ENCODE measurements at regions not wholly inside any gene's neighbourhood (a gene's known extent, or its start where the extent isn't known, plus 50 kb on each side); places are given as distances from the start of the nearest gene placed in this dataset.

- TF ChIP-seq ZNF462 (CRISPR knock-in tag; IDR thresholded peaks at IDR 0.05) (no peak), JUNB (IDR thresholded peaks at IDR 0.05; ENCODE audit: unreplicated experiment) (no peak), CREB1 (CRISPR knock-in tag; IDR thresholded peaks at IDR 0.05; ENCODE audit: low read depth) (no peak), EZH2phosphoT487 (IDR thresholded peaks at IDR 0.05; ENCODE audit: unreplicated experiment) (no peak), POLR2AphosphoS5 (IDR thresholded peaks at IDR 0.05; ENCODE audit: low read depth) (no peak), ZNF114 (CRISPR knock-in tag; IDR thresholded peaks at IDR 0.05) (no peak), EZH2 (IDR thresholded peaks at IDR 0.05; ENCODE audit: low read depth, unreplicated experiment) (no peak), CTCF (conservative IDR thresholded peaks at IDR 0.05; ENCODE audit: low read depth in 2 of 2) (no peak)
Measured at GRCh38 chr11:109794501-109794900, 298.7 kb upstream of the ZC3H12C start (continued).

GRCh38 chr11:109795234-109795633 is 298.0 kb upstream of the ZC3H12C start:
- Histone ChIP-seq H3K4me3 (no peak overlapping the region), H3K79me2 (replicated peaks; ENCODE audit: insufficient read depth) (no peaks in the 10 kb centered on the region), H3F3A (replicated peaks; ENCODE audit: low read depth) (no peaks in the 10 kb centered on the region), H3K4me2 (no peak overlapping the region), H3K36me3 (ENCODE audit: insufficient read depth) (no peaks in the 10 kb centered on the region), H4K20me1 (replicated peaks; ENCODE audit: insufficient read depth) (no peaks in the 10 kb centered on the region), H3K4me1 (ENCODE audit: insufficient read depth) (no peaks in the 10 kb centered on the region), H3K27me3 (ENCODE audit: insufficient read depth) (no peaks in the 10 kb centered on the region), H3K27ac (ENCODE audit: low read depth) (no peak overlapping the region), H2AFZ (no peak overlapping the region), H3K9me2 (ENCODE audit: insufficient read depth) (0 out of 2 replicates have a peak, but pooled peaks cover under 1% of the 10 kb centered on the region)
- DNase-seq (ENCODE audit: low spot score) (no peak), ATAC-seq (no peak)
- no peaks in the 10 kb centered on the region for H3K4me1 Mint-ChIP-seq
- no peak overlapping the region for H3K27ac Mint-ChIP-seq
- no peaks in the 10 kb centered on the region for H3K36me3 Mint-ChIP-seq (ENCODE audit: low read depth)
- no peak overlapping the region for H3K4me3 Mint-ChIP-seq
- no peaks in the 10 kb centered on the region for H3K27me3 Mint-ChIP-seq (ENCODE audit: insufficient read depth, low read depth, poor library complexity)
- H3K9me3 Mint-ChIP-seq: no peaks in the 10 kb centered on the region
- TF ChIP-seq EZH2phosphoT487 (IDR thresholded peaks at IDR 0.05; ENCODE audit: unreplicated experiment): no peak
- no peak for TF ChIP-seq POLR2AphosphoS5 (IDR thresholded peaks at IDR 0.05; ENCODE audit: low read depth)
- TF ChIP-seq REST (IDR thresholded peaks at IDR 0.05; ENCODE audit: unreplicated experiment): no peak
- TF ChIP-seq ETS1 (IDR thresholded peaks at IDR 0.05): no peak
